HG02870 (cell line): ENCODE measurements at regions not wholly inside any gene's neighbourhood (a gene's known extent, or its start where the extent isn't known, plus 50 kb on each side); places are given as distances from the start of the nearest gene placed in this dataset.

Source experiments
- ATAC-seq: cut with Tn5 transposase; IDR thresholded peaks from one replicate; pipeline ENCODE4 v1.9.1; 2021; ENCODE audit warnings: mild to moderate bottlenecking, moderate library complexity; ENCODE audit not compliant: unreplicated experiment

DNA sequence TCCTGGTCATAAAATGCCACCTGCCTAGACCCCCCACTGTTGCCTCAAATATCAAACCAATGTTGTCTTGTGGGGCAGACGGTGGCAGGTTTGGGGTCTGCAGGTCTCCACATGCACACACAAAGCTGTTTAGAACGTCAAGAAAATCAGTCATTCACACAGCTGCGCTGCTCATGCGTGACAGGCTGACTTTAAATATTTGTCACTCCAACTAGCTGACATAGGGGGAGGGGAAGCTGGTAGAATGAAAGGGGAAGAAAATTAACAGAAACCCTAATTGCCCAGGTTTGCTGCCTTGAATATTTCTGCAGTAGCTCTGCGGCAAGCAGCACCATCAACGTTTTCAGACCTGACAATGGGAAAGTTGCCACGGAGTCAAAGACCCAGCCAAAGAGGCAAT, 201.8 kb downstream of the ABHD5 start:
- peak; percentile 44 for ATAC-seq

GRCh38 chr3:43893727-43894126, 203.0 kb downstream of the ABHD5 start:
- no peak for ATAC-seq

DNA sequence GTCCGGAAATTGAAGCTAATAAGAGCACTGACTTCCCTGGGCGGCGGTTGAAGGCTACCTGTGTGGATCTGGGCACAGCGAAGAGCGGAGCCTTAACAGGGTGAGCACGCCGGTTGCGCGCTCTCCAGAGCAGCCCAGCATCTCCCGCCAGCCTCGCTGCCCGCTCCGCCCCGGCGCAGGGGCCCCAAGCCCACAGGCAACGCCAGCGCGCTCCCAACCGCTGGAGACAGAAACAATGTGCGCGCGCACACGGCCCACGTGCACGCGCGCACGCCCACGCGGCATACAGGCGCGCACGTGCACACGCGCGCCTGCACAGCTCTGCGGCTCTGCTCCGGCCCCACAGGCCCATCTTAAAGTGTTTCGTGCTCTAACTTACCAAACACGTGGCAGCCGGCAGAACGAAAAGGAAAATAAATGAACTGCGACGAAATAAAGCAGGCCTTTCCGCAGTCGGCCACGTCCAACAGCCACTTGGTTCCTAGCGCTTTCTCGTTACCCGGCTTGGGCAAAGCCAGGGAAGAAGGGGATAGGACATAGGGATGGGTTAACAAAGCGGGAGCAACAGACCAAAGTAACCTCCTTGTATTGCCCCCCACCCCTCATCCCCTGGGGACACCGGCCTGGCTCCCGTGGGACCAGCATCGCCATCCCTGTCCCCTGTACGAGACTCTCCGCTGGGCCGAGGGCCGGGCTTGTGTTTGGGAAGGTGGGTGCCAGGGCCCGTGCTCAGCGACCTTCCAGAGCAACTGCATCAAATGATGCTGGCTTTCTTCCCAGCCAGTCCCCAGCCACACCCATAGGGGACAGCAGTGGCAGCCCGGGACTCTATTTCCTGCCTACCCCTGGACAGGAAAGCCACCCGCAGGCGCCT, 203.7 kb downstream of the ABHD5 start:
- no peak for ATAC-seq

- no peak for ATAC-seq
Measured at GRCh38 chr3:43895573-43895972, 204.8 kb downstream of the ABHD5 start.

GRCh38 chr3:43902415-43902814, 211.7 kb downstream of the ABHD5 start:
- no peak for ATAC-seq

DNA sequence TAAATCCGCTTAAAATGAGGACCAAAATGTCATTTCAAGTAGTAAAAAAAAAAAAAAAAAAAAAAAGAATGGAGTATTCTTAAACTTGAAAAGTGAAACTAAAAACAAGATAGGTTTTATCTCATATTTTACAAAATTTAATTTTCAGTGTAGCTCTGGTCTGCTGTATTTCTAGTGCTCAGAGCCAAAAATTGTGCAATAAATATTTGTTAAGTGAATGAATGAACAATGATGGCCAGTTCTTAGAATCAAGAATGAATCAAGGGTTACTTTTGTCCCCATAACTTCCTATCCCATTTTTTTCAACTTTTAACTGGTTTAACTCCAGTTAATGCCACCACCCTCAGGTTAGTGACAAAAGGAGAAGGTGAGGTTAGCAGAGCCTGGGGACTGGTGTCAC, 214.4 kb downstream of the ABHD5 start:
- ATAC-seq, result no peak

DNA sequence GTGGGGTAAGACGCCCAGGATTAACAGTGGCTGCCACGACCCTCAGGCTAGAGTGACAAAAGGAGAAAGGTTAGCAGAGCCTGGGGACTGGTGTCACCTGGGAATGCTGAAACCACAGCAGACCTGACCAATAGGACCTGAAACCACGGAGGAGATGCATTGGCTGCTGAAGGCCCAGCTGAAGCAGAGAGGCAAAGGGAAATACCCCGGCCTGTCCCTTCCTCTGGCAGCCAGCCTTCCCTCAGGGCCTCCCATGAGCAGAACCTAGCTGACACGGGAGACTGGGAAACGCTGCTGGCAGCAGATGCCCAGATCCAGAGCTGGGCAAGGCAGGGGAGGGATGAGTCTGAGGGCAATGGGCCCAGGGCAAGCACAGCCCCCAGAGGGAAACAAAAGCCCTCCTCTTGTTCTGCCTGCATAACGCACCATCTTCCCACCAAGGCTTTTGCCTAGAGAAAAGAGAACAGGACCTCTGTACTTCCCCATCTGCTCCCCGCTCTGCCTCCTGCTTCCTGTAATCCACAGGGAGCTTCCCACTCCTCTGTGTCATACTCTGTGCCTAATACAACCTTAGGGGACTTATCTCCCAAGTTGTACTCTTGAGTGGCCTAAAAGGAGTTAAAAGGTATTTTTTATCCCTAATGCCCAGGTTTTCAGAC, 216.2 kb downstream of the ABHD5 start:
- ATAC-seq, result peak; percentile 35

DNA sequence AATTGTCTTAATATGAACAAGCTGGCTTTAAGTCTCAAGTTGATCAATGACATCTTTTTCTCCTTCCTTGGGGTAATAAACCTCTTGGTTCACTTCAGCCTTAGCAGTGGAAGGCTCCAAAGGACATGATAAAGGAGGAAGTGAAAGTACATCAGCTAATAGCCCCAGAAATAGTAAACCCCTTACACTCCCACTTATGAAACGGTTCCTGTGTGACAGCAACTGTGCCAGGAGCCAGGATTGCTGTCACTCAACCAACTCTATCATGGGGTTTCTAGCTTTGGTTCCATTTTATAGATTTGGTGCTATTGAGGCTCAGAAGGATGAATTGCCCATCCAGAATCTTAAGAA, 216.7 kb downstream of the ABHD5 start:
- ATAC-seq, result peak; percentile 95

GRCh38 chr3:43908456-43908855, 217.7 kb downstream of the ABHD5 start:
- no peak for ATAC-seq

DNA sequence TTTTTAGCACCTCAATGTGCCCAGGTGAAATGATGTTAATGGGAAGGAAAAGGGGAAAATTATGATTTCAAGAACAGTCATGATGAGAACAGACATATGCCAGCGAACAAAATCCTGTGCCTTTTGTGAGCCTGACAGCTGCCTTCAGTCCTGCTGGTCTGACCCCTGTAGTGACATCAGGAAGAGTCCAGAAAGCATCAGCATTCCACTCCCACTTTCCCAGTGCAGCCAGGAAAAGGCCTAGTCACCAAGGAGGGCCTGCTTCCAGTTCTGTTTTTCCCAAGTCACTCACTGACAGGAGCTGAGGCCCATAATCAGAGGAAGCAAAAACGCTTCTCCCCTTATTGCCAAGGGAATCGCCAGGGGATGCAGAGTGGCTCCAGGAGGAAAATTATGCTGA, 218.4 kb downstream of the ABHD5 start:
- no peak for ATAC-seq

DNA sequence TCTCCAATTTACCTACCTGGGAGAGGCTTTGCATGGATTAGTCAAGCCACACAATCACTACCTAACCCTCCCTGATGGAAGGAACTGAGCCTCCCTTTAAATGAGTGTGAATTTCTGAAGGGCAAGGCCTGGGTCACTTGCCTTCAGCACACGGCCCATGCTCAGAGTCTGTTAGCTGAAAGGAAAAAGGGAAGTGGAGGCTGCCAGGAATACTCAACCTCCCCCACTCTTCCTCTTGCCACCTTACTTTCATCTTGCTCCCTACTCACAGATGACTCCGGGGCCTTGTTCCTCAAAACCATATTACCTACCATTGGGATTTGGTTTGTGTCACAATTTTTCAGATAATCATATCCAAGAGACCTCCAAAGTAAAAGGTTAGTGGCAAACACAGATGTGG, 220.0 kb downstream of the ABHD5 start:
- ATAC-seq, result no peak

GRCh38 chr3:43913036-43913948, 222.6 kb downstream of the ABHD5 start:
- no peak for ATAC-seq

DNA sequence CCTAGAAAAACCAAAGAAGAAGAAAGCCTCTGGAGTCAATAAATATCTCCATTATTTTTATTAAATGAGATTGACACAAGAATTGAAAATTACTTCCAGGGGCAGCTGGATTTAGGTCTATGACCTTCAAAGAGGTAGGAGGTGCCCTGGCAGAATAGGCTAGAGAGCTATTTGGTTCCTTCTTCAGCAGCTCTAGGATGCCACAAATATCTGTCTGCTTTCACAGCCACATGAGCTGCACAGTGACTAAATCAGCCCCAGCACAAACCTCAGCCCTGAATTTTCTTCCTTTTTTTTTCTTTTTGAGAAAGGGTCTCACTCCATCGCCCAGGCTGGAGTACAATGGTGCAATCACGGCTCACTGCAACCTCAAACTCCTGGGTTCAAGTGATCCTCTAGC, 223.5 kb downstream of the ABHD5 start:
- no peak for ATAC-seq

GRCh38 chr3:43915546-43915945, 224.8 kb downstream of the ABHD5 start:
- no peak for ATAC-seq

DNA sequence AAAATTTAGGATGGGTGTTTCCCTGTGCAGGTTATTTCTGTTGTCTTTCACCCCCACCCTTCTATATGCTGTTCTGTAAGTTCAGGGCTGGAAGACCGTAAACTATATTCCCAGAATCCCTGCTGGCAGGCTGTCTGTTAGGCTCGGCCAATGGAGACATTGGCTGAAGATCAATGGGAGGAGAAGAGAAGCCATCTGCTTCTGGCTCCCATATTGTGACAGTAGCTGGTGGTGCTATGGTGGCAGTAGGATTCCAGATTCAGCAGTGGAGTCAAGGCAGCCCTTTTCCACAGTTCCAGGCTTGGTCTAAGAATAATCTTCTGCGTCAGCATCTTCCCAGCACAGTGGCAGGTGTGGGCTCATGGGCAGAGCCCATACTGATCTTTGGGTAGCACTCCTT, 226.6 kb downstream of the ABHD5 start:
- no peak for ATAC-seq

DNA sequence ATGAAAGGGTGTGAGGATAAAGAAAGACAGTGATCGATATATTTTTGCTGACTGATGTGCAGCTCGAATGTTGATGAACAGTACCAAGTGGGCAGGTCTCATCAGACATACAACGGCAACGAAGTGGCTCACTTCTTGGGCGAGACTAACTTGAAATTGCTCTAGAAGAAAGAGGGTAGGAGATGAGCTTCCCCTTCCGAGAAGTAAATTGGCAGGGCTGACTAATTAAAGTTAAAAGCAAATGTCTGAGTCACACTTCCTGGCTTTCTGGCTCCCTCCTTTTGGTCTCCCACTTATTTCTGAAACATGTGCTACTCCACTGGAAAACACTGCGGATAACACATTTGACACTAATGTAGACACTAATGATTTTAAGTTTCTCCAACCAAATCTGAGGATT, 228.3 kb downstream of the ABHD5 start:
- ATAC-seq, result no peak

DNA sequence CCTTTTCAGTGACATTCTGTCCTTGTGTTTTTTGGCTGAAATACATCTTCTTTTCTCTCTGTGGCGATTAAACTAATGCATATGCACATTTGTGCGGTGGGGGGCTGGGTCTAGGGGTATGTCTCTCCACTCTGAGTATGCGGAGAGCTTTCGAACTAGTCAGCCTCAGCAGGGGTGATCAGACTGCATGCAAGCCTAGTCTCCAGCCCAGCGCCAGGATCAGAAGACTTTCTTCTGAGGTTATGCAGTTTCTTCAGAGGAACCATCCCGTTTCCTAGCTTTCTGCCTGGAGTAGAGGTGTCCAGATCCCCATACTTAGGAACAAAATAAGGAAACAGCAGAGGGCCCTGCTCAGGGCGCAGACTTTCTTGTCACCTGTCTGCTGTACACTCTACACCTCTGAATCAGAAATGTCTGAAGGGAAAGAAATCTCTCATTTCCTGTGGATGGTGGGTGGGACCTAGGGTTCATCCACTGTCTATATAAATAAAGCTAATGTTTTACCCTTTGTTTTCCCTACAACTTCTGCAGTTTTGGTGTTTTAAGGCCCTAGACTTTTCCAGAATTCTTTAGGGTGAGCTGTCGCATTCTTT, 230.4 kb downstream of the ABHD5 start:
- ATAC-seq, result no peak

- ATAC-seq, result no peak
Measured at GRCh38 chr3:43922374-43922773, 231.6 kb downstream of the ABHD5 start.

- no peak for ATAC-seq
Measured at GRCh38 chr3:43923104-43923882, 232.6 kb downstream of the ABHD5 start.

- no peak for ATAC-seq
Measured at GRCh38 chr3:43926055-43926454, 235.3 kb downstream of the ABHD5 start.
